ENCODE measurements at regions not wholly inside any gene's neighbourhood (a gene's known extent, or its start where the extent isn't known, plus 50 kb on each side); places are given as distances from the start of the nearest gene placed in this dataset.

- Histone ChIP-seq H3K4me3 (ENCODE audit: low read depth, low read length) (no peak overlapping the region), H3K4me1 (ENCODE audit: control insufficient read depth, insufficient read depth, low read length) (no peaks in the 10 kb centered on the region), H3K9me3 (ENCODE audit: control insufficient read depth, insufficient read depth, low read length) (no peaks in the 10 kb centered on the region), H3K27me3 (ENCODE audit: control insufficient read depth, insufficient read depth, low read length) (no peaks in the 10 kb centered on the region), H3K36me3 (ENCODE audit: control insufficient read depth, insufficient read depth, low read length) (no peaks in the 10 kb centered on the region), H3K27ac (ENCODE audit: low read depth, low read length) (no peak overlapping the region)
- 54% methylated on average over 1 of the region's 2 CpGs for whole genome bisulfite sequencing (ENCODE audit: insufficient coverage)
- no peak for DNase-seq (ENCODE audit: low read depth in 4 of 6, low spot score in 6 of 6)
These were observed 81.0 kb upstream of the LHX8 start for GRCh38 chr1:75053207-75053606.

GRCh38 chr1:75058424-75058823 is 75.8 kb upstream of the LHX8 start:
- DNase-seq (ENCODE audit: low read depth in 4 of 6, low spot score in 6 of 6), result no peak

GRCh38 chr1:75062111-75062510 is 72.1 kb upstream of the LHX8 start:
- no CpG with 5 or more reads among the region's 1 CpG for WGBS (ENCODE audit: insufficient coverage)
- no peaks in the 10 kb centered on the region for H3K9me3 ChIP-seq (ENCODE audit: control insufficient read depth, insufficient read depth, low read length)
- no peaks in the 10 kb centered on the region for H3K27me3 ChIP-seq (ENCODE audit: control insufficient read depth, insufficient read depth, low read length)
- H3K36me3 ChIP-seq (ENCODE audit: control insufficient read depth, insufficient read depth, low read length), result no peaks in the 10 kb centered on the region
- no peak for DNase-seq (ENCODE audit: low read depth in 4 of 6, low spot score in 6 of 6)
- no peak overlapping the region for H3K4me3 ChIP-seq (ENCODE audit: low read depth, low read length)
- H3K4me1 ChIP-seq (ENCODE audit: control insufficient read depth, insufficient read depth, low read length), result no peaks in the 10 kb centered on the region
- H3K27ac ChIP-seq (ENCODE audit: low read depth, low read length), result no peak overlapping the region

More at GRCh38 chr1:75058424-75058823, 75.8 kb upstream of the LHX8 start:
- no peaks in the 10 kb centered on the region for H3K9me3 ChIP-seq (ENCODE audit: control insufficient read depth, insufficient read depth, low read length)
- H3K4me3 ChIP-seq (ENCODE audit: low read depth, low read length), result no peak overlapping the region
- no peaks in the 10 kb centered on the region for H3K36me3 ChIP-seq (ENCODE audit: control insufficient read depth, insufficient read depth, low read length)
- no peaks in the 10 kb centered on the region for H3K4me1 ChIP-seq (ENCODE audit: control insufficient read depth, insufficient read depth, low read length)
- no peaks in the 10 kb centered on the region for H3K27me3 ChIP-seq (ENCODE audit: control insufficient read depth, insufficient read depth, low read length)
- H3K27ac ChIP-seq (ENCODE audit: low read depth, low read length), result no peak overlapping the region

GRCh38 chr1:75067975-75068374 is 66.2 kb upstream of the LHX8 start:
- H3K4me3 ChIP-seq (ENCODE audit: low read depth, low read length), result no peak overlapping the region
- WGBS (ENCODE audit: insufficient coverage), result no CpG with 5 or more reads among the region's 1 CpG
- H3K27me3 ChIP-seq (ENCODE audit: control insufficient read depth, insufficient read depth, low read length), result no peaks in the 10 kb centered on the region
- H3K27ac ChIP-seq (ENCODE audit: low read depth, low read length), result no peak overlapping the region
- DNase-seq (ENCODE audit: low read depth in 4 of 6, low spot score in 6 of 6), result no peak
- no peaks in the 10 kb centered on the region for H3K9me3 ChIP-seq (ENCODE audit: control insufficient read depth, insufficient read depth, low read length)
- no peaks in the 10 kb centered on the region for H3K36me3 ChIP-seq (ENCODE audit: control insufficient read depth, insufficient read depth, low read length)
- no peaks in the 10 kb centered on the region for H3K4me1 ChIP-seq (ENCODE audit: control insufficient read depth, insufficient read depth, low read length)

GRCh38 chr1:75074831-75075395 is 59.3 kb upstream of the LHX8 start:
- WGBS (ENCODE audit: insufficient coverage), result no CpG with 5 or more reads among the region's 4 CpGs
- no peaks in the 10 kb centered on the region for H3K36me3 ChIP-seq (ENCODE audit: control insufficient read depth, insufficient read depth, low read length)
- no peak overlapping the region for H3K27ac ChIP-seq (ENCODE audit: low read depth, low read length)
- no peaks in the 10 kb centered on the region for H3K4me1 ChIP-seq (ENCODE audit: control insufficient read depth, insufficient read depth, low read length)
- no peaks in the 10 kb centered on the region for H3K27me3 ChIP-seq (ENCODE audit: control insufficient read depth, insufficient read depth, low read length)
- H3K9me3 ChIP-seq (ENCODE audit: control insufficient read depth, insufficient read depth, low read length), result no peaks in the 10 kb centered on the region
- H3K4me3 ChIP-seq (ENCODE audit: low read depth, low read length), result no peak overlapping the region
- DNase-seq (ENCODE audit: low read depth in 4 of 6, low spot score in 6 of 6), result peak in 1 of 6 donors; percentile 8

GRCh38 chr1:75079538-75080290 is 54.5 kb upstream of the LHX8 start:
- Histone ChIP-seq H3K9me3 (ENCODE audit: control insufficient read depth, insufficient read depth, low read length) (no peaks in the 10 kb centered on the region), H3K36me3 (ENCODE audit: control insufficient read depth, insufficient read depth, low read length) (no peaks in the 10 kb centered on the region), H3K4me1 (ENCODE audit: control insufficient read depth, insufficient read depth, low read length) (no peaks in the 10 kb centered on the region), H3K4me3 (ENCODE audit: low read depth, low read length) (no peak overlapping the region), H3K27ac (ENCODE audit: low read depth, low read length) (no peak overlapping the region), H3K27me3 (ENCODE audit: control insufficient read depth, insufficient read depth, low read length) (no peaks in the 10 kb centered on the region)
- no CpG with 5 or more reads among the region's 4 CpGs for WGBS (ENCODE audit: insufficient coverage)
- no peak for DNase-seq (ENCODE audit: low read depth in 4 of 6, low spot score in 6 of 6)

GRCh38 chr1:75083223-75083622 is 51.0 kb upstream of the LHX8 start:
- no peaks in the 10 kb centered on the region for H3K36me3 ChIP-seq (ENCODE audit: control insufficient read depth, insufficient read depth, low read length)
- no peaks in the 10 kb centered on the region for H3K27me3 ChIP-seq (ENCODE audit: control insufficient read depth, insufficient read depth, low read length)
- H3K27ac ChIP-seq (ENCODE audit: low read depth, low read length), result no peak overlapping the region
- no peaks in the 10 kb centered on the region for H3K4me1 ChIP-seq (ENCODE audit: control insufficient read depth, insufficient read depth, low read length)
- no peak overlapping the region for H3K4me3 ChIP-seq (ENCODE audit: low read depth, low read length)
- WGBS (ENCODE audit: insufficient coverage), result no CpG with 5 or more reads among the region's 1 CpG
- H3K9me3 ChIP-seq (ENCODE audit: control insufficient read depth, insufficient read depth, low read length), result no peaks in the 10 kb centered on the region
- DNase-seq (ENCODE audit: low read depth in 4 of 6, low spot score in 6 of 6), result peak in 1 of 6 donors; percentile 11

GRCh38 chr1:75083848-75084514 is 50.2 kb upstream of the LHX8 start:
- no peak for DNase-seq (ENCODE audit: low read depth in 4 of 6, low spot score in 6 of 6)
- Histone ChIP-seq H3K27ac (ENCODE audit: low read depth, low read length) (no peak overlapping the region), H3K4me3 (ENCODE audit: low read depth, low read length) (no peak overlapping the region), H3K4me1 (ENCODE audit: control insufficient read depth, insufficient read depth, low read length) (no peaks in the 10 kb centered on the region), H3K9me3 (ENCODE audit: control insufficient read depth, insufficient read depth, low read length) (no peaks in the 10 kb centered on the region), H3K27me3 (ENCODE audit: control insufficient read depth, insufficient read depth, low read length) (no peaks in the 10 kb centered on the region), H3K36me3 (ENCODE audit: control insufficient read depth, insufficient read depth, low read length) (no peaks in the 10 kb centered on the region)
- 100% methylated on average over 1 of the region's 4 CpGs for WGBS (ENCODE audit: insufficient coverage)
